ENCODE measurements at regions not wholly inside any gene's neighbourhood (a gene's known extent, or its start where the extent isn't known, plus 50 kb on each side); places are given as distances from the start of the nearest gene placed in this dataset.

GRCh38 chr19:30095171-30095570 is 153.1 kb downstream of the URI1 start:
- TF ChIP-seq CTCF (conservative IDR thresholded peaks at IDR 0.05; ENCODE audit: low read depth, low read length) (no peak), RCOR1 (IDR thresholded peaks at IDR 0.05; ENCODE audit: insufficient replicate concordance, low read length) (no peak), BHLHE40 (IDR thresholded peaks at IDR 0.05; ENCODE audit: low read depth, low read length) (no peak), MXI1 (IDR thresholded peaks at IDR 0.05; ENCODE audit: borderline replicate concordance, low read depth, low read length) (no peak), POLR2A (IDR thresholded peaks at IDR 0.05; ENCODE audit: low read depth, low read length) (no peak), CHD1 (IDR thresholded peaks at IDR 0.05; ENCODE audit: low read depth, low read length) (no peak), MAFK (IDR thresholded peaks at IDR 0.05; ENCODE audit: low read depth, low read length) (no peak), RFX5 (IDR thresholded peaks at IDR 0.05; ENCODE audit: low read depth, low read length) (no peak), RAD21 (IDR thresholded peaks at IDR 0.05; ENCODE audit: low read length) (no peak), USF2 (IDR thresholded peaks at IDR 0.05; ENCODE audit: low read depth, low read length) (no peak), CEBPB (IDR thresholded peaks at IDR 0.05; ENCODE audit: low read depth, low read length) (no peak), MAZ (IDR thresholded peaks at IDR 0.05; ENCODE audit: borderline replicate concordance, low read depth, low read length) (no peak), FOS (IDR thresholded peaks at IDR 0.05; ENCODE audit: low read depth, low read length) (no peak), ELK1 (IDR thresholded peaks at IDR 0.05; ENCODE audit: borderline replicate concordance, low read depth, low read length) (no peak)

All from IMR-90 (cell line).